Activated T-helper 1 cell treated with anti-CD3 and anti-CD28 coated beads, Interleukin-2, amount 50 U/mL, for 16 hours (primary cell): ENCODE measurements at regions not wholly inside any gene's neighbourhood (a gene's known extent, or its start where the extent isn't known, plus 50 kb on each side); places are given as distances from the start of the nearest gene placed in this dataset.
"Not testable (repeated sequence)": the region's sequence is repeated elsewhere in the genome, so short reads cannot be mapped to it uniquely, and the experiment has no call there.

Source experiments
- DNase-seq, 2 donors: peaks; one replicate each; pipeline ENCODE4 v3.0.0-alpha.2; 2020; ENCODE audit warnings: low read depth in 1 of 2, low spot score in 1 of 2

DNA sequence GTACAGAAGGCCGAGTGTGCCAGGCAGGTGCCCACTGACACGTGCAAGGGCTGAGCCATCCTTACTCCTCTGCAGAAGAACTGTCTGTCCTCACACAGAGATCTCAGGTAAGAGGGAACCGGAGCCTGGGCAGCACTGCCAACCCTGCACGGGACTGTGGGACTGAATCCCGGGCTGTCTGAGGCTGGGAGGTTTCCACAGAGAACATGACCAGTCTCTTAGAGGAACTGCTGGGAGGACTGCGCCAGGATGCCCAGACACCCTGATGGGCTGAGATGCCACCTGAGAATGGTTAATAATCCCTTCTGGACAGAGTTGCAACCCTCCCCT, 302.9 kb upstream of the SFSWAP start:
- no peak for DNase-seq

DNA sequence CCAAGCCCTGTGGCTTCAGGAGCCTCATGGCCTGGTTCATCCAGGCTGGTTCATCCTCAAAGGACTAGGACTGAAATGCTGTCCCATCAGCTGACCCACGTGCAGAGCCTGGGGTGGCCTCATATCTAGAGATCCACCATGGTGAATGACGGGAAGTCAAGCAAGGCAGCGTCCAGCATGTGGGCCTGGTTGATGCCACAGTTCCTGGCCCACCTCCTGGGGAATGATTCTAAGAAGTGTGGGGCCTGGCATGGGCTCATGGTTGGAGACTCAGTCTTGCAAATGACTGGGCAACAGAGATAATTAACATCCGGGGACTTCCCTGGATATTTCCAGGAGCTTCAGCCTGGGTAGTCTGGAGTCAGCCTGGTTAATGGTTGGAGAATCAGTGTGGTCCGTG, 302.4 kb upstream of the SFSWAP start:
- no peak for DNase-seq

DNA sequence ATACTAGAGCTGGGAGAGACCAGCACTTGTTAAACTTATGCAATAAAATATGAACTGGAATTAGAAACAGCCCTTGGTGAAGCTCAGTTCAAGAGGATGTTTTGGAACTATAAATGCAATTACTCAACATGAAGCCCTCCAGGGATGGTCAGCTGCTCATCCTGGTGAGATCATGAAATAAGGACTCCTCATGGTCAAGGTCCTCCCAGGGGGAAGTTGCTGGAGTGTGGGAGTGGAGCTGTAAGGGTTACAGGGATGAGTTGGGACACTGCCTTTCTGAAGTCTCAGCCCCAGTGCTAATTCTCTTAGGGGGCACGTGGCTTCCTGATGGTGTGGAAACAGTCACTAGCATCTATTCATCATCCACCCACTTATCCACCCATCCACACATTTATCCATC, 301.7 kb upstream of the SFSWAP start:
- no peak for DNase-seq

DNA sequence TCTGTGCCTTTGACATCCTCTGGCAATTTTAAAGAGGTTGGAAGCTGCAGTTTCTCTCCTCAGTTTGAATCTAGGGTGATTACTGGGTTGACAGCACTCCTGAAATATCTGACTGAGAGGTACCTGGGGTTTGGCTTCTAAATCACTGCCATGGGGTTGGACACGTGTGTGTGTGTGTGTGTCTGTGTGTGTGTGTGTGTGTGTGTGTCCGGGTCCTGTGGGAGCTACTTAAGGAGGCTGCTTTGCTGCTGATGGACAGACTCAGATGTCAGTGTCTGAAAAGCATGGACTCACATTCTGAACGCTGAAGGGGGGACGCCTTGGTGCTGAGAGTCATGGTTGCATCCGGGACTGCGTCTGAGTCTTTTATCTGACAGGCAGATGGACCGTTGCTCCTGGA, 299.1 kb upstream of the SFSWAP start:
- DNase-seq = not testable (repeated sequence)

DNA sequence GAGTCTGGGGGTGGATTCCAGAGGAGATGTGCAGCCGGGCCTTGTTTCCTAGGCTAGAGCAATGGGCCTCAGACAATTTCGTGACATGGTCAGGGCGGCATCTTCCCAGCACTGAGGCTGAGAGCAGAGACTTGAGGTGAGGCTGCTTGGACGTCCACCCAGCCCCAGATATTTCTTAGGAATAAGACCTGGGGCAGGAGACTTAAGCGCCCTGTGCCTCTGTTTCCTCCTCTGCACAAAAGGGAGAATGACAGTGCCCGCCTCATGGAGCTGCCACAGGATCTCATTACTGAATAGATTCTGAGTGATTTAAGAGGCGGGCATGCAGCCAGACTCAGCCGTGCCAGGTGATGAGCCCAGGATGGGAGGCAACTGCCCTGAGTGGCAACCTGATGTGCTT, 297.9 kb upstream of the SFSWAP start:
- no peak for DNase-seq

DNA sequence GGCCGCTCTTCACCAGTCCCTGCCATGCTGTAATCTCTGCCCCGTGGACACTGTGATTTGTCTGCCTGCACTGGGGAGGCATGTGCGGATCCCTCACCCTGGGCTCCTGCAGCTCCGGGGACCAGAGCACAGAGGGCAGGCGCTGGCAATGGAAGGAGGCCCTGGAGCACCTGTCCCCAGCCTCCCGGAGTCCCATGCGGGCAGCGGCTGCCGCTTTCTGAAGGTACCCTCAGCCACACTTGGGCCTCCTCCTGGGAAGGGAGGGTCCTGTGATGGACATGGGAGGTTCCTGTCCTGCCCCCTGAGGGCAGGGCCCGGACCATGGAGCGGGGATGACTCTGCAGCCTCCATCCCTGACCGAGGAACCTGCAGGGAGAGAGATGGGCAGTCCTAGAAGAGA, 297.4 kb upstream of the SFSWAP start:
- no peak for DNase-seq

DNA sequence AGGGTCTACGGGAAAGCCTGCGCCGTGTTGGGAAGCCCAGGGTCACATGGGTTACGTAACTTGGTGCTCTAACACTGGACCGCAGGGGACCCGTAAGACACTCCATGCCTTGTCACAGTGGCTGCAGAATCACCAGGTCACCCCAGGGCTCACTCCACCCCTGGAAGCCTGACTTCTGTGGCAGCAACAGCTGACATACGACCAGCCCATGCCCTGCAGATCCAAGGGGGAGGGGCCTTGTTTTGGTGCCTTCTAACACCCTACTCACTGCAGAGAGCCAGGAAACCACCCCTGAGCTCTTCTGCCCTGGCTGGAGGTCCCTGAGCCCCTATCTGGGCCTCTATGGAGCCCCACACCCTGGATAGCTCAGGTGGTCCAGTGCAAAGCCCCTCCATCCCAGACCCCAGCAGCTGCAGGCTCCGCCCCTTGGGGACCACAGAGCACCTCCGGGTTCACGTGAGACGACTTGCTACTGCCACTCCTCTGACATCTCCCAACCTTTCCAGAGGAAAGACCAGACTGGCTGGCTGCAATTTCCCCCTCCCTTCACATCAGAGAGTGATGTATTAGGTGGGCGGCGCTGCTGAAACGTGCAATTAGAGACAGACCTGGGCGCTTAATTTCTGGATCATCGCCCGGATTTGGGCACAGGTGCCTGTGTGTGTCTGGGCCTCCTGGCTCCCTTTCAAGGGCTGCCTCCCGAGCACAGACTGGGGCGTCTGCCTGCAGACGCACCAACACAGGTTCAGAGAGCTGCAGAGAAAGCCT, 296.6 kb upstream of the SFSWAP start:
- DNase-seq = not testable (repeated sequence)

DNA sequence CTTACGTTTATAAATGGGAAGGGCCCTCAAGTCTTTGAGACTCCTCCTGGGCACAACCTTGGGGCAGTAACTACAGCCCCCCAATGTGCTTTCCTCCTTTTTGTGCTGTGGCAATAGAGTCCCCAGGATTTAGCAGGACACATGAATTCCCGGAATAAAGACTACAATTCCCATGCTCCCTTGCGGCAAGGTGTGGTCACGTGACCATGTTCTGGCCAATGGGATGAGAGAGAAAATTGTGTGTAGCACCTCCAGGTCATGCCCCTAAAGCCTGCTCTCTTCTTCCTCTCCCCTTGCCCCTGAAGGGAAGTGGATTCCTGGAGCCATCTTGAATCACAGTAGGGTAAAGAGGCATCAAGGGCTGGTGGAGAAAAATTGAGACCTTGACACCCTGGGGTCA, 295.1 kb upstream of the SFSWAP start:
- DNase-seq = no peak

DNA sequence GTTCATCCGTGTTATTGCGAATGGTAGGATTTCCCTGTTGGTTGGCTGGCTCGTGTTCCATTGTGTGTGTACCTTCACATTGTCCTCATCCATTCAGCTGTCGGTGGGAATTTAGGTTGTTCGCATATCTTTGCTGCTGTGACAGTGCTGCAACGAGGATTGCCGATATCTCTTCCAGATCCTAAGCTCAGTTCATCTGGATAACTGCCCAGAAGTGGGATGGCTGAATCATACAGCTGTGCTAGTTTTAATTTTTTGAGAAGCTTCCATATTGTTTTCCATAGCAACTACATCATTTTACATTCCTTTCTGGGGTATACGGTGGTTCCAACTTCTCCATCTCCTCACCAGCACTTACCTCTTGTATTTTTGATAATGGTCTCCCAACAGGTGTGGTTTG, 292.8 kb upstream of the SFSWAP start:
- no peak for DNase-seq

DNA sequence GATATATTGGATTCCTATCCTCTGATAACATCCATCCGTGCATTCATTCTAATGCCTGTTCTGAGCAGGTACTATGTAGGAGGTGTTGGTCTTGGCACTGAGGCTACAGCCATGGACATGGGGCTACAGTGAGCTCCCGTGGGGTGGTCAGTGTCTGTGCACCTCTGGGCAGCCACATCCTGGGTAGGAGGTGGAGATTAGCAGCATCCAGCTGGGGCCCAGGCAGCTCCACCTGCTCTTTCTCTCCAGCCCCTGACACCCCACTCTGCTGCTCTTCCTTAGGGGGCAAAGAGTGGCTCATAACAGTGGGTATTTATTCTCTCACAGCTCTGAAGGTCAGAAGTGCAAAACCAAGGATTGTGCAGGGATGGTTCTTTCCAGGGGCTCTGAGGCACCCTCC, 292.0 kb upstream of the SFSWAP start:
- DNase-seq = no peak

DNA sequence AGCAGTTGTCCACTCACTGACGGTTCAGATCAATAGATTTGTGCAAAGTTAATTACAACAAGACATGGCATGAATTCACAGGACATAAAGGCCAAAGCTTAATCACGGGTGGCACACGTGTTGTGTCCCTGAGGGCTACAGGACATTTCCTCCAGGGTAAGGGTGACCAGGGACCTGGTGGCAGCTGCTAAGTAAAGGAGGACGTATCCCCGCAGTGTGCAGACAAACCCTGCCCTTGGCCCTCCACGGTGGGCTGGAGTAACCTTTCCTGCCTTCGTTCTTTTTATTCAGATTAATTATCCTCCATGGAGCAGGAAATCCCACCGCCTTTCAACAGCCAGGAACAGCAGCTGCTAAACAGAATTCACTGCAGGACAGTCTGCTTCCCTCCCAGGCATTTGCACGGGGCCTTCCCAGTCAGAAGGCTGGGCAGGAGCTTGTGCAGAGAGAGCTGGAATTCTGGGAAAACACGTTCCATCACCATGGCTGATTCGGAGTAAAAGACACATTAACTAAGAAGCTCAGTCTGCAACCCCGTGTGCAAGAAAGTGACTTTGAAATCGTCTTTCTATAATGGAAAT, 289.9 kb upstream of the SFSWAP start:
- DNase-seq = no peak

DNA sequence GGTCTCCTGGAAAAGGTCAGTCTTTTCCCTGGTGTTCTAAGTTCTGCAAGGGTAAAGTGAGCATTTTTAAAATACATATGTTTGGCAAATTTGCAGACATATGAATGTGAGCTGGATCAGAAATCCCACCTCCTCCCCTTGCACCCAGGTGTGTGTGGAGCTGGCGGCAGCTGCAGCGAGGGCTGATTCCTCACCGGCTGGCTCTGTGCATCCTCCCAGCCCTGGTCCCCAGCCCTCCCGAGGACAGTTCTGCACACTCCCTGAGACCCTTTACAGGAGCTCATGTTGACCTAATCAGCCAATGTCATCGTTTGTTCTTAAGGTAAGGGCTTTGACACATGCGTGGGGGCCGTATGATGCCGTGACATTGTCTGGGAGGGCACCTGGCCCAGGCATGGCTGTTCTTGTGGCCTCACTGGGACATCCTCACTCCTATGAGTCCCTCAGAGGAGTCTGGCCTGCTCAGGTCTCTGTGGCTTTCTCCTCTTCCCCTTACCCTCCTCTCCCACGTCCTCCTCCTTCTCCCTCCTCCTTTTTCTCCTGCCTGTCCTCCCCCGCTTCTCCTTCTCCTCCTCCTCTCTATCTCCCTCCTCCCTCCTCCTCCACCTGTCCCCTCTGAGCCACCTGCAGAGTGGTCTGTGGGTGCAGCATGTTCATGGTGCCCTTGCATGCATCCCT, 289.2 kb upstream of the SFSWAP start:
- no peak for DNase-seq

DNA sequence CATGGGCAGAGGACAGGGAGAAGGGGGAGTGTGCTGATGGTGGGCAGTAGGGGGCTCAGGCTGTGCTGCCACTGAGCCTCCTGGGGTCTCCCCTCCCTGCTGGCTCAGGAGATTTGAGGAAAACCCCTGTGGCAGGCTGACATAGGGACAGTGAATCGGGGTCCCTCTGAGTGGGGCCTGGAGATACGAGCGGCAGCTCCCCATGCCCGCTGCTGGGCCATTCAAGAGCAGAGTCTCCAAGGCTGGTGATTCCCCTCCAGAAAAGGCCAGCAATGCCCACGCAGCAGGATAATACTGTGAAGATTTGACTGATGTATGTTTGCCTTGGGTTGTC, 288.7 kb upstream of the SFSWAP start:
- DNase-seq = no peak

DNA sequence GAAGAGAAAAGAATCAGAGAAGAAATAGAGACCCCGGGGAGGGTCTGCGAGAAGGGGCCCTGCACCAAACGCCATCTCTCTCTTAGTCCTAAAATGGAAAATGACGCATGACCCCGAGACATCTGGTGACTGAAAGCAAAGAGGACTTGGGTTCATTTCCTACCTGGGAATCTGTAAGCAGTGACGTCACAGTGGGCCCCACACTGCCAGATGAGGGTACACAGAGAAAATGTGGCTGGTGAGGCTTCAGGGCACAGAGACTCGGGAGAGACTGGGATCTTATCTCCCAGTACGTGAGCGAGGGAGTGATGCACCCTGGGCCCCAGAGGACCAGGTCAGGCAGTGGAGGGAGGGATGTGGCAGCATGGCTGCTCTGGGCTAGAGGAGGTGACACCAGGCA, 288.1 kb upstream of the SFSWAP start:
- DNase-seq = no peak

DNA sequence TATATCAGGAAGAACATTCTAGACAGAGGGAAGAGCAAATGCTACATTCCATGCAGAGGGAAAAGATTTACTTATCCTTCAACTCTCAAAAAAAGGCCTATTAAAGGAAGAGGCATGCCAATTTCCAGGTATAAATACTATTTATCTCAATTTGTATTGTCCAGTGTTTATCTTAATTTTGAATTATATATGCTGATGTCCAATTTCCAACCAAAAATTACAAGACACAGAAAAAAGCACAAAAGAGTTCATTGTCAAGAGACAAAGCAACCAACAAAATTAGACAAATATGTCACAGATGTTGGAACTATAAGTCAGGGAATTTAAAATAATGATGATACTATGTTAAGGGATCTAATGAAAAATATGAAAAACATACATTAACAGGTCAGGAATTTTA, 286.6 kb upstream of the SFSWAP start:
- DNase-seq = no peak

DNA sequence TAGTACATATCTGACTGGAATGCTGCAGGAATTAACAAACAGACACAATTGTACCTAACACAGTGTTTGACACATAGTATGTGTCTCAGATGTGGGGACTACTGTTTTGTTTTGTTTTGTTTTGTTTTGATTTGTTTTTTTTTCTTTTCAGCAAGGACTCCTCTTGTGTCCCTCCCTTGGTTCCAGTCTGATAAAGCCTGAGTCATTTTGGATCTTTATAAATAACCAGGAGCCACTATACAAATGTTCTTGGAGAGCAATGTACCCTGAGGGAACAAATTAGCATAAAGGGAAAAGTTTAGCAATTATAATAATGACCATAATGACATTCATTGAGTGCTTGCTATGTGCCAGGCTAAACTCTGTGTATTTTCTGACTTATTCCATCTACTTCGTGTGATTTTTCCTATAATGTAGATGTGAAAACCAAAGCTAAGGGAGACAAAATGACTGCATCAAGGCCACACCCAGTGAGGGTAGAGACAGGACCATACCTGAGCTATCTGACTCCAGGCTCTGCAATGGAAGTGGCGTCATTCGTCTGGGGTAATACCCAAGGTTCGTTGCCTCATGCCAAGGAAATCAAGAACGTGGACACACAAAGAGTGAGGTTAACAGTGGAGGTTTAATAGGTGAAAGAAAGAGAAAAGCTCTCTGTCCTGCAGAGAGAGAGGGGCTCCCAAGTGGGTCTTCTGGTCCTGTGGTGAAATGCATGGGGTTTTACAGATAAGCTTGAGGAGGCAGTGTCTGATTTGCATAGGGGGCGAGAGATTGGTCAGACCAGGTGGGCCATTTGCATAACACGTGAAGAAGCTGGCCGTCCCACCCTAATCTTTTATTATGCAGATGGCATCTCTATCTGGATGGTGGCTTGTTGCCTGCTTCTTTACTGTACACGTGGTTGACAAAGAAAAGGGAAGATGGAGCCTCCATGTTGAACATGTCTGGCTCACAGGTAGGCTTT, 285.5 kb upstream of the SFSWAP start:
- DNase-seq = no peak

DNA sequence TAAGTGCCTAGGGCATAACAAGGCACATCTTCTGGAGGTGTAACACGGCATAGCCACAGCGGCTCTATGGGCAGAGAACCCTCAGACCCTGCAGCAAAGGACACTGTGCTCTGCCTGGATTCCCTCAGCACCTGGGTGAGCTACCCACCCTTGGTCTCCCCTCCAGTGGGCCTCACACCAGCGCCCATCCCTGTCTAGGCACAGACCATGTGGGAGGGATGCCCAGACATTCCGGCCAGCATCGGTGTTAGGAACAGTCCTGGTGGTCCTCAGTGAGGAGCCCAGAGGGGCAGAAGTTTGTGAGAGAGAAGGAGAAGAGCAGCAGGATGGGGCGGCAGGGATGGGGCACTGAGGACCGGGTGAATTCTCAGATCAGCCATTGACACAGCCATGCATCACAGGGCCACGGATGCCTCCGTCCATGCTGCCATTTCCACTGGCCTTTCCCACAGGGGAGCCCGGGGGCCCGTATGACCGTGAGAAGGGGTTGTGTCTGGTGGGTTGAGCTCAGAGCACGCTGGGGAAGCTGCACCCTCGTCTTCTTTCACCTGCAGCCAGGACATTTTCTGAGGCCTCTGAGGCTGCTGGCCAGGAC, 282.7 kb upstream of the SFSWAP start:
- no peak for DNase-seq

DNA sequence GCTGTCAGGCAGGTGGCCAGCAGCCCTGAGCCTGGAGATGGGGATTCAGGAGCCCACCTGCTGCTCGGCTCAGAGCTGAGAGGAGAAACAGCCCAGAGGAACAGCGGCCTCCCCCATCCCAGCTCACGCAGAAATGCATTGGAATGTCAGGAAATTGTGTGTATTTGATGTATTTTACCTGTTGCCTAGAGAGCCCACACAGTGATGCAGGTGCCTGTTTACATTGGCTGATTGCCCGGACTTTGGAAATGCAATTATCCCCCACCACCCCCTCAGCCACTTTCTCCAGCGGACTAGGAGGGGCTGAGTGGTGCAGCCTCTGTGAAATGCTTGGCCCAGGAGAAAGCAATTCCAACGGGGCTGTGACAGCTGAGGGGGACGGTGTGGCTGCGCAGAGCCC, 281.7 kb upstream of the SFSWAP start:
- DNase-seq = not testable (repeated sequence)

DNA sequence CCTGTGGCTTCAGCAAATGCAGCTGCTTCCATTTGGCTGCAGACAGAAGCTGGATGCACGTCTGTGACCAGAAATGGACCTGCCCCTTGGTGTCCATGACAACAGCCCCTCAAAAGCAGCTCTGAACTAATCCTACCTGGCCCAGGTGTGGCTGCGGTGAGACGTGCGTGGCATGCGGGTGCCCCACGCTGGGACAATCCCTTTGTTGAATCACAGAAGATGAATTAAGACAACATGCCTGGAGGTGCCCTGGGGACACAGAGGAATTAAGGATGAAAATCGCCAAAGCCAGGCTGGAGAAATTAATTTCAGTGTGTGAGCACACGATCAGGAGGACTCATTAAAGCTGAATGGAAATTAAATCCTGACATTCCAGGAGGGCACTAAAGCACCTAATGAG, 281.2 kb upstream of the SFSWAP start:
- DNase-seq = not testable (repeated sequence)

DNA sequence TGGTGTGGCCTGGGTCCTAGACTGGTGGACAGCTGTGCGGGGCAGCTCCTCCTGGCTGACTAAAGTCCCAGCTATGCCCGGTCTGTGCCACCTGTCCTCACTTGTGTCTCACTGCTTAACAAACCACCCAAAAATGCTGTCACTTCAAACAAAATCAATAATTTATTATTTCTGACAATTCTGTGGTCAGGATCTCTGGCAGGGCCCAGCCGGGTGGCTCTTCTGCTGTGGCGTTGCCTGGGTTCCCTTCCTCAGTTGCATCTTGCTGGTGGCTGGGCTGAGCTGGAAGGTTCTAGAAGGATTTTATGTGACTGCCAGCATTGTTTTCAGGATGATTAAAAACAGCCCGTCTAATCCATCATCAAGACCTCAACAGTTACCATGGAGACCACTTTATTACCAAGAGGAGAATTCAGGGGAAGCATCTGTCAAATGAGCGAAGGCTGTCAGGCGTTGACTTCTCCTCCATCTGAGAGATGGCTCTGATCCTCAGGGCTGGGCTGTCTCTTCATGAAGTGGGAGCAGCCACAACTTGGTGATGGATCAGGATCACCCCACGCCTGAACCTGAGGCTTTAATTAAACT, 280.6 kb upstream of the SFSWAP start:
- no peak for DNase-seq

DNA sequence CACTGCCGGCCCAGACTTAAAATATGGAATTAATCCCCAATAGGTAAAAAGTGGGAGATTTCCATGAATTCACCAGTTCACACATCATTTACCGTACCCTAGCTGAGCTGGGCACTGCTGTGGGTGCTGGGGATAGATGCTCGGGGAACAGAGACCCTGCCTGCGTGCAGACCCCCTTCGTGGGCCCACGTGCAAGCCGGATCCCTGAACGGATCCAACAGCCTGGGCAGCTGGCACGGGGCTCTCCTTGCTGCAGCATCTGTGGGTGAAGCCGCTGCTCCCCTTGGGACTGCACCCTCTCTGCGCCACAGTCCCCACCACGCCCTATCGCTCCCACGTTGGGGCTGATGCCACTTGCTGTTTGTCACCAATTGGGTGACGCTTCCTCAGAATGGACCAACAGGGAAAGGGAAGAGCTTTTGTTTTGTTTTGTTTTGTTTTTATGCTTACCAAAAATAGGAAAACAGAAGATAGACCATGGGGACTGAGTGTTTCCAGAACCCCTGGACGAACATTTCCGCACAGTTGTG, 279.7 kb upstream of the SFSWAP start:
- not testable (repeated sequence) for DNase-seq
